NCI-H2107 (cell line): ENCODE measurements at regions not wholly inside any gene's neighbourhood (a gene's known extent, or its start where the extent isn't known, plus 50 kb on each side); places are given as distances from the start of the nearest gene placed in this dataset.
"Not testable (repeated sequence)": the region's sequence is repeated elsewhere in the genome, so short reads cannot be mapped to it uniquely, and the experiment has no call there.

Experiments
- DNase-seq: peaks from one replicate; lab custom pipeline; 2025; lab: John Stamatoyannopoulos, UW

GRCh38 chr4:137394018-137394417 is 138.3 kb downstream of the PCDH18 start:
- DNase-seq, result no peak

- no peak for DNase-seq
Measured at GRCh38 chr4:137393044-137393443, 139.2 kb downstream of the PCDH18 start.

GRCh38 chr4:137390707-137391106 is 141.6 kb downstream of the PCDH18 start:
- DNase-seq, result no peak

GRCh38 chr4:137389911-137390520 is 142.3 kb downstream of the PCDH18 start:
- DNase-seq, result no peak

- no peak for DNase-seq
Measured at GRCh38 chr4:137387924-137388323, 144.4 kb downstream of the PCDH18 start.

GRCh38 chr4:137384476-137384875 is 147.8 kb downstream of the PCDH18 start:
- no peak for DNase-seq

- no peak for DNase-seq
Measured at GRCh38 chr4:137378821-137379220, 153.5 kb downstream of the PCDH18 start.

GRCh38 chr4:137378393-137378792 is 153.9 kb downstream of the PCDH18 start:
- DNase-seq, result no peak

- no peak for DNase-seq
Measured at GRCh38 chr4:137376312-137376711, 156.0 kb downstream of the PCDH18 start.

GRCh38 chr4:137375111-137375850 is 157.0 kb downstream of the PCDH18 start:
- DNase-seq, result no peak

GRCh38 chr4:137370679-137371078 is 161.6 kb downstream of the PCDH18 start:
- DNase-seq, result no peak

- DNase-seq, result no peak
Measured at GRCh38 chr4:137370206-137370633, 162.1 kb downstream of the PCDH18 start.

GRCh38 chr4:137367620-137368019 is 164.7 kb downstream of the PCDH18 start:
- DNase-seq, result no peak

- DNase-seq, result no peak
Measured at GRCh38 chr4:137363496-137363895, 168.8 kb downstream of the PCDH18 start.

- no peak for DNase-seq
Measured at GRCh38 chr4:137361756-137362470, 170.4 kb downstream of the PCDH18 start.

- no peak for DNase-seq
Measured at GRCh38 chr4:137360761-137361160, 171.5 kb downstream of the PCDH18 start.

- DNase-seq, result no peak
Measured at GRCh38 chr4:137359691-137360315, 172.5 kb downstream of the PCDH18 start.

- not testable (repeated sequence) for DNase-seq
Measured at GRCh38 chr4:137354562-137354961, 177.7 kb downstream of the PCDH18 start.

GRCh38 chr4:137347371-137347770 is 184.9 kb downstream of the PCDH18 start:
- DNase-seq, result no peak

GRCh38 chr4:137345597-137345996 is 186.7 kb downstream of the PCDH18 start:
- DNase-seq, result no peak

- DNase-seq, result no peak
Measured at GRCh38 chr4:137343221-137343620, 189.1 kb downstream of the PCDH18 start.

- DNase-seq, result no peak
Measured at GRCh38 chr4:137333031-137333430, 199.3 kb downstream of the PCDH18 start.

GRCh38 chr4:137312257-137312656 is 220.0 kb downstream of the PCDH18 start:
- DNase-seq, result no peak
